SH-SY5Y (cell line): ENCODE measurements at regions not wholly inside any gene's neighbourhood (a gene's known extent, or its start where the extent isn't known, plus 50 kb on each side); places are given as distances from the start of the nearest gene placed in this dataset.

Experiments used
- GATA2 ChIP-seq: IDR thresholded peaks from 2 replicates; pipeline ENCODE4 v1.6.1; 2011; ENCODE audit warnings: mild to moderate bottlenecking, low read depth, low read length
- GATA3 ChIP-seq: IDR thresholded peaks from 2 replicates; pipeline ENCODE4 v1.6.1; 2011; ENCODE audit warnings: low read depth, mild to moderate bottlenecking, low read length, moderate library complexity

DNA sequence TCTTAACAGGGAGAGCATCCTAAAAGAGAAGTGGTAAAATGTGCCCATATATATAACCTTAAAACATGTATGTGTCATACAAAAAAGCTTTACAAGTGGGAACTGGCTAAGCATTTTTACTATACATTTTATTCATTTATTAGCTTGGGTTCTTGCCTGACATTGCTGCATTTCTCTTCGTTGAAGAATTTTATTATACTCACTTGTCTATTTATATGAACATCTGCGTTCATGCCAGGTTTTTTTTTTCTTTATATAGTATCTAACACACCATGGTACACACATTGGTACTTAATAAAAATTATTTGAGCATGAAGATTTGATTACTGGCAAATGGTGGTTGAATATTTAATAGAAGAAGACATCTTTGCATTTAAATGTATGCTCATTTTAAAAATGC lies 492.3 kb downstream of the SPATA31D1 start:
- TF ChIP-seq GATA3: no peak
- TF ChIP-seq GATA2: no peak

DNA sequence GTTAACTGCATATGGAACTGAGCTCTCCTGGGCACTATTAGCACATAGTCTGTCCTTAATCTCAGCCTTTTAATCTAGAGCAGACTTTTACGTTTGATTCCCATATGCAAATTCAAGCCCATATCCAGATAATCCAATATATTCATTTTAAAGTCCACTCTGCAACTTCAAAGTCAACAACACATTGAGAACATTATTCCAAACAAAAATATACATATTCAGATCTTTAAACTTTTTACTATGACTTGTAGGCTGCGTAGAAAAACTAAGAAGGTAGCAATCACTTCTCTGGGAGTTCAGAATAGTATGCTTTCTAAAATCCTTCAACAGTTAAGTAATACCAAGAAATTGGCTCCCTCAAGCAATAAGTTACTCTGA lies 499.4 kb downstream of the SPATA31D1 start:
- TF ChIP-seq GATA2 (no peak), GATA3 (no peak)

DNA sequence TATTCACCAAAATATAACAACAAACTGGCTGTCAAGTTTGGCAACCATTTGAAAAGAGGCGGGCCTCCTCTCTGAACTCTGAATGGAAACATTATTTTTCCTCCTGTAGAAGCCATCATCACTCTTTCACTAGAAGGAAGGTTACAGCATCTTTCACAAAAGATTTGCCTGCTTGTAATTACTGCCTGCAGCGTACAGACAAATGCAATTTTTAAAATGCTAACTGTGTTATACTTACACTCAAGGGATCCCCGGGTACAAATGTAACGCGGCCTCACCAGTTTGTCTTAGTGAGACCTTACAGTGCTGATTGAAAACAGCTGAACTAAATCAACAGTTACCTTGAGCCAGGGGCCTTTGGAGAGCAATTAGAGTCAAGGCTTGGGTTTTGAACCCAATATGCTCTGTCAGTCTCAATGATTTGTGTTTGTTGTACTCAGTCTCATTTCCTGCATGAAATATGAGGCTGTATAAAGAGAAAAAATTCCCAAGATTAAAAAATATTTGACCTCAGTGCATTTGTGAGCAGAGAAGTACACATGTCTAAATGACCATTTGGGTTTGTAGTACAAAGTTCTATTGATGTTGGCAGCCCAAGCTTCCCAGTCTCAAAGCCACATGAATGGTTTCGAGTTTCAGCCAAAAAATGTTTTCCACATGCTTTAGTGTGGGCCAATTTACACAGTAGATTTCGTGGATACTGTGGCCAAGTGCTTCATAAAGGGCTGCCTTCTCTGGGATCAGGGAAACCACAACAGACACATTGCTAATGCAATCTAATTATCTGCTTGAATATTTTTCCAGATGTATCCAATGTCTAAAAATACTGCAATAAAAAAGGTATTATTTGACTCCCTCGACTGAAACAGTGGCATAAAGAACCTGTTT lies 500.0 kb downstream of the SPATA31D1 start:
- no peak for TF ChIP-seq GATA3
- TF ChIP-seq GATA2: no peak

GRCh38 chr9:82489201-82489821 lies 500.7 kb downstream of the SPATA31D1 start:
- TF ChIP-seq GATA2: no peak

- TF ChIP-seq GATA2: no peak
- no peak for TF ChIP-seq GATA3
Observed at GRCh38 chr9:82490019-82490499, 501.5 kb downstream of the SPATA31D1 start.

DNA sequence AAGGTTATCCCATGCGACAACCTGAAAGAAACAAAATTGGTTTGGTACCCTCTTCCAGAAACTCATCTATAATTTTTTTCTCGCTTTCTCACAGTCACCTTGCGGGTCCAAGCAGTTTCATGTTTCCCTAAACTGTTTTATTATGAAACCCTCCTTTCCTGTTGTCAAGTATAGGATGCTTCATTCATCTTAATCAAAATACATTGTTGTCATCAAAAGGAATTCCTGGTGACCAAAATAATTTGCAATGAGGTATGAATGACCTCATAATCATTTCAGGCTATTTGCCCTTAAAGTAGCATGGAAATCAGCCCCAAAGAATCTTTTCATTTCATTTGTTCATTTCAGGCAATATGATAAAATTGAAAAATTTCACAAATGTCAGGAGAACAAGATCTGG lies 503.0 kb downstream of the SPATA31D1 start:
- no peak for TF ChIP-seq GATA3

DNA sequence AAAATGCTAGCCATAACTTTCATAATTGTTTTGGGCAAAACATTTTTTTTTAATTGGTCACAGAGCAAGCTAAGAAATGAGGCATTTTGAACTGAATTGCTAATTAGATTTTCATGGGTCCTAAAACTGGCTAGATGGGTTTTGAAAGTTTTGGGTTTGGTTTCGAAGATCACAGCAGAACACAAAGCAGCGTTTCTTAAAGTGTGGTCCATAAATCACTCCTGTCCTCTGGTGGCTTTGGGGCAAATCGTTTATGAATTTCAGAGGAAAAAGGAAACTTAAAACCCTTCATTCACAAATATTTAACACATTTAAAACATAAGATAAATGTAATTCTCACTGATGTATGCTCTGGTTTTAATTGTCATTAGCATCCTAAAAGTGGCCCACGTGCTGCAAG lies 503.7 kb downstream of the SPATA31D1 start:
- TF ChIP-seq GATA3: no peak
- no peak for TF ChIP-seq GATA2

DNA sequence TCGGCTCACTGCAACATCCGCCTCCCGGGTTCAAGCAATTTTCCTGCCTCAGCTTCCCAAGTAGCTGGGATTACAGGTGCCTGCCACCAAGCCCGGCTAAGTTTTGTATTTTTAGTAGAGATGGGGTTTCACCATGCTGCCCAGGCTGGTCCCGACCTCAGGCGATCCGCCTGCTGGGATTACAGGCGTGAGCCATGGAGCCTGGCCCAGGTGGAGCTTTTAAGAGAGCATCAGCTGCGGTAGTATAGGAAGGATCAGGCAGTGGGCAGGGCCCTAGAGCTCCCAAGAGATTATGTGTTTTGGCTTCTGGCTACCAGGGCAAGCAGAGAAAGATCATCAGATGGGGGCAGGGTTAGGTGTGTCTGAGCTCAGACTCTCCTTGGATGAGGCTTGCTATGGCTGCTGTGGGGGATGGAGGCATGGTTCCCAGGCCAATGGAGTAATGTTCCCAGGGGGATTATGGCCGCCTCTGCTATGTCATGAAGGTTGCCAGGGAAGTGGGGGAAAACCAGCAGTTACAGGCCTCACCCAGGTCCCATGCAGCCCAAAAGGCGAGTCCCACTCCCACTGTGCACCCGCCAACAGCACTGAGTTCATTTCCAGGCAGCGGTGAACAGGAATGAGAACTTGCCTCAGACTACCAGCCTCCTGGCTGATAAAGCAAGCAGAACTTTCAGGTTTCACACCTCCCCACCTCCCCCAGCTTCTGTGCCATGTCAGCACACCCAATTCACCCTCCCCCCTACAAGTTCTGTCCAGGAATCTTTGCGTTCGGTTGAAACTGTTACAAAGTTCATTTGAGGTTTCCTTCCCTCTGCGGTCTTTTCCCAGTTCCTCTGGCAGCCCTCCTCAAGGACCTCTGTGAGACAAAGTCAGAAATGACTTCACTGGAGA lies 507.6 kb downstream of the SPATA31D1 start:
- TF ChIP-seq GATA2 (no peak), GATA3 (no peak)

DNA sequence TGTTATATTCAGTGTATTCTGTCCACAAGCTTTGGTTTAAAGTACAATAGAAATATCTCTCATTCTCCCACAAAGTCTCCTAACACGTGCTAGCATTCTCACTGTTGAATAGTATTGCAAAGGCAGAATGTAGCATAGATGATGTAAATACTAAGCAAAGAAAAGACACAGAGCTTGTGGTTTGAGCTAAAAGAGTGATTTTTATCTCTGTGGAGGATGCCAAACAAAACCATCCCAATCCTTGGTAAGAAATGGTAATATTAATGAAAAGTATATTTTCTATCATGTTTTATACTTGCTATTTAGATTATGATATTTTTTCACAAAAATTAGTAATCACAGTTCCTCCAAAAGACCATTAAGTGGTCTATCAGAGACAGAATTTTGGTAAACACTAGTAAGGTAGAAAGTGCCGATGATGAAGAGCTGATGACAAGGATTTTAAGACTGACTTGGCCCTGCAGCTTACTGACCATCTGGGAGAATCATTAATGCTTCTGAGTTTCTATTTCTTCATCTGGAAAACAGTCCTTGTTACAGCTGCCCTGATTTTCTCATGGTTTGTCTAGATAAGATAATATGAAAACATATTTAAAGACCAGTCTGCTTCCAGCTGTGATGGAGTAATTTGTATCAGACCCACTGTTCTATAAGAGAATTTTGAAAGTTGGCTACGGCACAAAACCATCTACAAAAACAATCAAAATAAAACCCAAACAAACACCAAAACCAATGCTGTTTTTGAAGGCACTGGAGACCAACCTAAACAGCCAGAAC lies 510.2 kb downstream of the SPATA31D1 start:
- TF ChIP-seq GATA2: no peak

DNA sequence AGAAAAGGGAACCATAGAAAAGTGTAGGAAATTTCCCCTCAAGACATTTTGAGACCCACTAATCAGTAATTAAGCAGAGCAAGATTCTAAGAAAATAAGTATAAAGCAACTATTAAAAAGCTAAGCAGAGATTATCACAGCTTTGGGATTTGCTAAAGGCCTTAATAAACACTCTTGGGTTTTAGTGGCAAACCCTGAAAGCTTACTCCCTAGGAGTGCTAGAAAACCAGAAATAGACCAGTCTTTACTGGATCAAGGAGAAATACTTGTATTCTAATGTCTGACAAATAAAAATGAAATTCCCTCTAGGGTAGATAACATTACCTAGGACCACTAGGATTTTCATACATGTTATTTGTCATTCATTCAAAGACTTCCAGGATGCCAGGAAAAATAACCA lies 510.8 kb downstream of the SPATA31D1 start:
- TF ChIP-seq GATA2 (no peak), GATA3 (no peak)

GRCh38 chr9:82504620-82505019 lies 516.0 kb downstream of the SPATA31D1 start:
- no peak for TF ChIP-seq GATA3
- TF ChIP-seq GATA2: no peak

DNA sequence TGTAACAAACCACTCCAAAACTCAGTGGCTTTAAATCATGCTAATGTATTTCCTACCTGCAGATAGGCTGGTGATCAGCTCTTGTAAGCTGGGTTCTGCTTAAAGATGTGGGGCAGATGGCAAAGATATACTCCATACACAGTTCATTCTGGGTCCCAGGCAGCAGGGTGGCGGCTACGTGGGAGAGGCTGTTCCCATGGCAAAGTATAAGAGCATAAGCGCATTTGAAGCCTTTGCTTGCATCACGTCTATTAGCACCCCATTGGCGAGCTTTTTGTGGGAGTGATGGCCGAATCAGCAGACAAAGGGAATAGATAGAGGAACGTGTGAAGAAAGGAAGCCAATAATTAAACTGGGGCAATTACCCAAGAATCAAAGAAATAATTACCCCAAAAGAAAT lies 523.1 kb downstream of the SPATA31D1 start:
- no peak for TF ChIP-seq GATA3
- no peak for TF ChIP-seq GATA2

DNA sequence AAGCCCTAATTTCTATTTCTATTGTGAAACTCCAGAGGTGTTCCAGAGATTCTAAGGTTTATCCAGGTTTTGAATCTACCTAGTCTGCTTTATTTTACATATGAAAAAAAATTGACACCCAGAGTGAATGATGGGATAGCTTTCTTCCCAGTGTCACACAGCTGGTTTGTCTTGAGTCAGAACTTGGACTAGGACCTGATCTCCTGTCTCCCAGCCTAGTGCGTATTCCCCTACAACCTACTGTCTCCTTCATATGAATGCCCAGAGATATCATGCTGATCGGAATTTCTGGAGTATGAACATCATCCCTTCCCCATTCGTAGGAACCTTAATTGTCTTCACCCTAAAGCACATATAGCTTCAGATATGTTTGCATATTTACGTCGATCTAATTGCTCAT lies 524.2 kb downstream of the SPATA31D1 start:
- no peak for TF ChIP-seq GATA2
- no peak for TF ChIP-seq GATA3

- TF ChIP-seq GATA2 (no peak), GATA3 (no peak)
Observed at GRCh38 chr9:82513242-82513751, 524.7 kb downstream of the SPATA31D1 start.
